Endothelial cell of umbilical vein (primary cell): ENCODE measurements at regions not wholly inside any gene's neighbourhood (a gene's known extent, or its start where the extent isn't known, plus 50 kb on each side); places are given as distances from the start of the nearest gene placed in this dataset.

Experiments
- BruUV-seq: library from RNA; stranded (reverse); fragments of 400-500 nt; replicated peaks from 2 replicates; lab custom pipeline; 2021; lab: Mats Ljungman, UMichigan
- CTCF ChIA-PET: fragments of 300-600, 350-600 bp; sonication (Branson Sonifier 250); formaldehyde crosslinking; loops from one replicate; lab custom pipeline; 2021; ENCODE audit warnings: antibody characterized with exemption, inconsistent platforms; lab: Charles Lee
- POLR2A ChIA-PET: fragments of 300-600, 350-600 bp; sonication (Branson Sonifier 250); formaldehyde crosslinking; loops from one replicate; lab custom pipeline; 2021; ENCODE audit warnings: antibody characterized with exemption, inconsistent platforms; lab: Charles Lee
- DNase-seq: peaks from one replicate; pipeline ENCODE4 v3.0.0-alpha.2; 2011; ENCODE audit warnings: low read depth, low spot score
- FAIRE-seq: peaks from 2 replicates; lab custom pipeline; 2011; peaks lifted over from hg19 to GRCh38; lab: Jason Lieb, UNC
- H2AFZ ChIP-seq: 2 replicates; pipeline ENCODE4 v1.6.0; 2012; ENCODE audit warnings: low read depth, low read length, control low read depth, inconsistent platforms
- H3K27ac ChIP-seq: 2 replicates; pipeline ENCODE4 v1.5.1; 2011; ENCODE audit warnings: low read depth, mild to moderate bottlenecking, control low read depth, low read length, moderate library complexity; ENCODE audit not compliant: insufficient read depth
- H3K27me3 ChIP-seq, 2 experiments: 2 replicates each; pipeline versions ENCODE4 v1.6.0 to v1.6.1; 2011; ENCODE audit warnings: low read length in 2 of 2, mixed read lengths in 1 of 2; ENCODE audit not compliant: control insufficient read depth in 2 of 2, insufficient read depth in 2 of 2
- H3K36me3 ChIP-seq, 2 experiments: 2 replicates in 1 of 2; 3 replicates in 1 of 2; pipeline ENCODE4 v1.5.1; 2011; ENCODE audit warnings: low read length in 2 of 2, mild to moderate bottlenecking in 1 of 2, moderate library complexity in 1 of 2; ENCODE audit not compliant: control insufficient read depth in 2 of 2, insufficient read depth in 2 of 2; ENCODE audit errors: extremely low read depth in 1 of 2
- H3K4me1 ChIP-seq: 3 replicates; pipeline ENCODE4 v1.5.1; 2011; ENCODE audit warnings: mild to moderate bottlenecking, low read length; ENCODE audit not compliant: control insufficient read depth, insufficient read depth; ENCODE audit errors: extremely low read depth
- H3K4me2 ChIP-seq: 2 replicates; pipeline ENCODE4 v1.6.1; 2011; ENCODE audit warnings: low read length, control low read depth, mixed read lengths; ENCODE audit not compliant: insufficient read depth
- H3K4me3 ChIP-seq, 3 experiments: fragments of 200-600 bp in 1 of 3; sonication (generic), shearing (Covaris generic) in 1 of 3; replicated peaks in 1 of 3; 2 replicates each; pipeline ENCODE4 v1.5.1; 2011 to 2016; ENCODE audit warnings: control low read depth in 3 of 3, low read length in 3 of 3, mild to moderate bottlenecking in 2 of 3, inconsistent platforms in 1 of 3, low read depth in 1 of 3, moderate library complexity in 1 of 3; ENCODE audit not compliant: insufficient read depth in 1 of 3
- H3K79me2 ChIP-seq: 2 replicates; pipeline ENCODE4 v1.6.0; 2012; ENCODE audit warnings: low read length, inconsistent platforms; ENCODE audit not compliant: control insufficient read depth, insufficient read depth
- H3K9ac ChIP-seq: replicated peaks from 2 replicates; pipeline ENCODE3; 2011; ENCODE audit warnings: low read length, control low read depth; ENCODE audit not compliant: insufficient read depth; ENCODE audit errors: extremely low read depth
- H3K9me1 ChIP-seq: replicated peaks from 3 replicates; pipeline ENCODE4 v1.6.0; 2011; ENCODE audit warnings: mild to moderate bottlenecking, low read length; ENCODE audit not compliant: control insufficient read depth, insufficient read depth; ENCODE audit errors: extremely low read depth
- H3K9me3 ChIP-seq: replicated peaks from 2 replicates; pipeline ENCODE4 v1.5.1; 2012; ENCODE audit warnings: low read length, inconsistent platforms; ENCODE audit not compliant: control insufficient read depth, insufficient read depth
- H4K20me1 ChIP-seq: replicated peaks from 2 replicates; pipeline ENCODE3; 2011; ENCODE audit warnings: mild to moderate bottlenecking, low read length; ENCODE audit not compliant: control insufficient read depth, insufficient read depth; ENCODE audit errors: extremely low read depth
- EZH2 ChIP-seq: IDR thresholded peaks from 2 replicates; pipeline ENCODE4 v1.6.1; 2012; ENCODE audit warnings: borderline replicate concordance, low read depth, mild to moderate bottlenecking, moderate library complexity, low read length, inconsistent platforms; ENCODE audit not compliant: severe bottlenecking
- FOS ChIP-seq: IDR thresholded peaks from 2 replicates; pipeline ENCODE4 v1.6.1; 2011; ENCODE audit warnings: mild to moderate bottlenecking, low read length, moderate library complexity, borderline replicate concordance; ENCODE audit not compliant: insufficient read depth
- GATA2 ChIP-seq: IDR thresholded peaks from 2 replicates; pipeline ENCODE4 v1.7.0; 2011; ENCODE audit warnings: low read depth, mild to moderate bottlenecking, moderate library complexity, mixed read lengths, low read length; ENCODE audit not compliant: insufficient read length, insufficient read depth
- JUN ChIP-seq: IDR thresholded peaks from 2 replicates; pipeline ENCODE4 v1.6.1; 2011; ENCODE audit warnings: borderline replicate concordance, low read depth; ENCODE audit not compliant: insufficient read length, insufficient read depth
- MYC ChIP-seq: IDR thresholded peaks from one replicate; pipeline ENCODE4 v1.6.1; 2011; ENCODE audit warnings: mild to moderate bottlenecking, low read depth, low read length
- POLR2A ChIP-seq: IDR thresholded peaks from 2 replicates; pipeline ENCODE4 v1.6.1; 2012; ENCODE audit warnings: low read depth, mild to moderate bottlenecking, control low read depth, low read length
- POLR2AphosphoS5 ChIP-seq: IDR thresholded peaks from 2 replicates; pipeline ENCODE4 v1.6.1; 2012; ENCODE audit warnings: low read depth, mild to moderate bottlenecking, control low read depth, low read length, moderate library complexity; ENCODE audit not compliant: insufficient read depth
- dilution Hi-C: fragments of 300-500 bp; cut with MboI; formaldehyde crosslinking; loops from one replicate; pipeline ENCODE4 v1.15.0; 2019; ENCODE audit warnings: low sequenced_read_pairs; ENCODE audit not compliant: extremely low pct_ligation_motif_present
- intact Hi-C: fragments of 100-400 bp; cut with micrococcal nuclease; formaldehyde crosslinking; loops from one replicate; pipeline ENCODE4 v1.10.0; 2022
- TF ChIP-seq, protein P1 (sequence below): IDR thresholded peaks from 2 replicates; pipeline ENCODE4 v1.6.1; 2011; ENCODE audit not compliant: insufficient read depth, insufficient read length
- TF ChIP-seq, protein P2 (sequence below), 2 donors: IDR thresholded peaks; 1 replicate in 1 of 2; 2 replicates in 1 of 2; pipeline ENCODE4 v1.5.1; 2011; ENCODE audit warnings: low read length in 2 of 2, mild to moderate bottlenecking in 2 of 2, moderate library complexity in 2 of 2, control low read depth in 1 of 2, inconsistent platforms in 1 of 2, low read depth in 1 of 2; ENCODE audit not compliant: insufficient read depth in 1 of 2; ENCODE audit errors: extremely low read depth in 1 of 2

DNA sequence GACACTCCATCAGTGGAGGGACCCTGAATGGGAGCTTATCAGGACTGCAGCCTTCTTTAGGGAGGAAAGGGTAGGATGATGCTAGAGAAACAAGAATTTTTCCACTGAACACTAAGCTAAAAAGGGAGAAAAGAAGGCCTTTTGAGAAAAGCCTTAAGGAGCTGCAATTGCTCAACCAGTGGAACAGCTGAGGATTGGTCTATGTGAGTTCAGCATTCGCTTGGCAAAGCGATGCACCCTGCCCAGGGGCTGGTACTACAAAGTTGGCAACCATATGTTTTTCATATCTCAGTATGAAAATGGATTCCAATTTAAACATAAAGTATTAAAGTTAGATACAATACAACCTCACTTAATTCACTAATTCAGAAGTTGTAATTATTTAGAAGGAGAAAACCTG, 117.8 kb upstream of the FAM20A start:
- intact Hi-C loops, result no loop called here

More for the DNA sequence above, 117.8 kb upstream of the FAM20A start:
- Histone ChIP-seq H3K9ac (no peak overlapping the region), H3K9me1 (no peaks in the 10 kb centered on the region), H3K9me3 (no peaks in the 10 kb centered on the region), H3K4me3 (no peak overlapping the region), H4K20me1 (no peaks in the 10 kb centered on the region), H3K27me3 (peaks cover 2 to 3% of the 10 kb centered on the region in 2 experiments), H2AFZ (no peak overlapping the region), H3K4me1 (no peaks in the 10 kb centered on the region), H3K27ac (no peak overlapping the region), H3K36me3 (no peaks in the 10 kb centered on the region), H3K4me2 (no peak overlapping the region), H3K79me2 (no peaks in the 10 kb centered on the region)
- dilution Hi-C loops, result no loop called here
- POLR2A ChIA-PET, result no interaction called here
- BruUV-seq, result no TSS peak
- FAIRE-seq, result no peak
- CTCF ChIA-PET, result no interaction called here
- no peak for DNase-seq
- TF ChIP-seq FOS (no peak), EZH2 (no peak), POLR2AphosphoS5 (no peak), POLR2A (no peak), MYC (no peak), JUN (no peak), GATA2 (no peak)
- TF ChIP-seq, protein P1, sequence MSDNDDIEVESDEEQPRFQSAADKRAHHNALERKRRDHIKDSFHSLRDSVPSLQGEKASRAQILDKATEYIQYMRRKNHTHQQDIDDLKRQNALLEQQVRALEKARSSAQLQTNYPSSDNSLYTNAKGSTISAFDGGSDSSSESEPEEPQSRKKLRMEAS, result no peak
- TF ChIP-seq, protein P2, sequence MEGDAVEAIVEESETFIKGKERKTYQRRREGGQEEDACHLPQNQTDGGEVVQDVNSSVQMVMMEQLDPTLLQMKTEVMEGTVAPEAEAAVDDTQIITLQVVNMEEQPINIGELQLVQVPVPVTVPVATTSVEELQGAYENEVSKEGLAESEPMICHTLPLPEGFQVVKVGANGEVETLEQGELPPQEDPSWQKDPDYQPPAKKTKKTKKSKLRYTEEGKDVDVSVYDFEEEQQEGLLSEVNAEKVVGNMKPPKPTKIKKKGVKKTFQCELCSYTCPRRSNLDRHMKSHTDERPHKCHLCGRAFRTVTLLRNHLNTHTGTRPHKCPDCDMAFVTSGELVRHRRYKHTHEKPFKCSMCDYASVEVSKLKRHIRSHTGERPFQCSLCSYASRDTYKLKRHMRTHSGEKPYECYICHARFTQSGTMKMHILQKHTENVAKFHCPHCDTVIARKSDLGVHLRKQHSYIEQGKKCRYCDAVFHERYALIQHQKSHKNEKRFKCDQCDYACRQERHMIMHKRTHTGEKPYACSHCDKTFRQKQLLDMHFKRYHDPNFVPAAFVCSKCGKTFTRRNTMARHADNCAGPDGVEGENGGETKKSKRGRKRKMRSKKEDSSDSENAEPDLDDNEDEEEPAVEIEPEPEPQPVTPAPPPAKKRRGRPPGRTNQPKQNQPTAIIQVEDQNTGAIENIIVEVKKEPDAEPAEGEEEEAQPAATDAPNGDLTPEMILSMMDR (IDR thresholded peaks at IDR 0.05; ENCODE audit: extremely low read depth in 1 of 2, insufficient read depth in 1 of 2, low read depth in 1 of 2, low read length in 2 of 2), result no peak
